H9 (cell line): ENCODE measurements at regions not wholly inside any gene's neighbourhood (a gene's known extent, or its start where the extent isn't known, plus 50 kb on each side); places are given as distances from the start of the nearest gene placed in this dataset.

Source experiments
- DNase-seq: peaks from one replicate; pipeline ENCODE4 v3.0.0-alpha.2; 2017
- H2AFZ ChIP-seq: one replicate; pipeline ENCODE4 v1.6.1; 2013; ENCODE audit warnings: mild to moderate bottlenecking, low read length, control low read depth, moderate library complexity
- H2AK5ac ChIP-seq: 2 replicates; pipeline ENCODE4 v1.6.1; 2013; ENCODE audit warnings: low read length, control low read depth, mixed read lengths; ENCODE audit not compliant: insufficient read length
- H2BK120ac ChIP-seq: one replicate; pipeline ENCODE4 v1.6.1; 2013; ENCODE audit warnings: low read depth, mild to moderate bottlenecking, low read length, control low read depth, inconsistent platforms; ENCODE audit not compliant: poor library complexity, severe bottlenecking
- H2BK12ac ChIP-seq: 2 replicates; pipeline ENCODE4 v1.6.1; 2013; ENCODE audit warnings: low read length, control low read depth, mixed read lengths, low read depth; ENCODE audit not compliant: insufficient read length
- H2BK15ac ChIP-seq: 2 replicates; pipeline ENCODE4 v1.6.1; 2013; ENCODE audit warnings: low read depth, low read length, control low read depth
- H2BK20ac ChIP-seq: one replicate; pipeline ENCODE4 v1.6.1; 2013; ENCODE audit warnings: low read depth, mild to moderate bottlenecking, low read length, control low read depth, inconsistent platforms; ENCODE audit not compliant: poor library complexity, severe bottlenecking
- H2BK5ac ChIP-seq: 2 replicates; pipeline ENCODE4 v1.6.1; 2013; ENCODE audit warnings: low read length, control low read depth, mixed read lengths; ENCODE audit not compliant: insufficient read length
- H3K14ac ChIP-seq: 2 replicates; pipeline ENCODE4 v1.6.1; 2013; ENCODE audit warnings: low read length, control low read depth; ENCODE audit not compliant: insufficient read depth
- H3K18ac ChIP-seq: 2 replicates; pipeline ENCODE4 v1.6.1; 2013; ENCODE audit warnings: low read depth, mild to moderate bottlenecking, mixed read lengths, low read length, control low read depth; ENCODE audit not compliant: insufficient read length
- H3K23ac ChIP-seq: 2 replicates; pipeline ENCODE4 v1.6.1; 2013; ENCODE audit warnings: low read length, control low read depth, mixed read lengths, low read depth; ENCODE audit not compliant: insufficient read length
- H3K23me2 ChIP-seq: 2 replicates; pipeline ENCODE4 v1.6.1; 2013; ENCODE audit warnings: low read depth, mild to moderate bottlenecking, mixed read lengths, low read length, control low read depth; ENCODE audit not compliant: insufficient read length, poor library complexity, severe bottlenecking
- H3K27ac ChIP-seq: 2 replicates; pipeline ENCODE4 v1.5.1; 2013; ENCODE audit warnings: low read length, control low read depth, mixed read lengths, low read depth; ENCODE audit not compliant: insufficient read length
- H3K27me3 ChIP-seq: 2 replicates; pipeline ENCODE4 v1.6.1; 2013; ENCODE audit warnings: low read length, control low read depth, inconsistent platforms; ENCODE audit not compliant: insufficient read depth
- H3K4ac ChIP-seq: 2 replicates; pipeline ENCODE4 v1.6.1; 2013; ENCODE audit warnings: low read depth, mild to moderate bottlenecking, control low read depth, inconsistent platforms, low read length, moderate library complexity
- H3K4me1 ChIP-seq: 2 replicates; pipeline ENCODE4 v1.6.1; 2013; ENCODE audit warnings: low read length, control low read depth, inconsistent platforms; ENCODE audit not compliant: insufficient read depth
- H3K4me2 ChIP-seq: 2 replicates; pipeline ENCODE4 v1.6.1; 2013; ENCODE audit warnings: low read length, control low read depth, mixed read lengths; ENCODE audit not compliant: insufficient read length, insufficient read depth
- H3K56ac ChIP-seq: 2 replicates; pipeline ENCODE4 v1.6.1; 2013; ENCODE audit warnings: low read depth, mild to moderate bottlenecking, mixed read lengths, low read length, control low read depth; ENCODE audit not compliant: insufficient read length
- H3K79me1 ChIP-seq: 2 replicates; pipeline ENCODE4 v1.6.1; 2013; ENCODE audit warnings: low read depth, mild to moderate bottlenecking, moderate library complexity, low read length, control low read depth, inconsistent platforms; ENCODE audit not compliant: insufficient read depth, poor library complexity, severe bottlenecking
- H3K79me2 ChIP-seq: 2 replicates; pipeline ENCODE4 v1.6.1; 2013; ENCODE audit warnings: low read length, control low read depth, inconsistent platforms; ENCODE audit not compliant: insufficient read depth
- H3K9ac ChIP-seq: 2 replicates; pipeline ENCODE4 v1.6.1; 2013; ENCODE audit warnings: low read length, control low read depth, mixed read lengths; ENCODE audit not compliant: insufficient read length; ENCODE audit errors: extremely low read depth
- H3K9me3 ChIP-seq: one replicate; pipeline ENCODE4 v1.6.1; 2013; ENCODE audit warnings: low read depth, low read length, inconsistent platforms; ENCODE audit not compliant: control insufficient read depth
- H3T11ph ChIP-seq: one replicate; pipeline ENCODE4 v1.6.1; 2013; ENCODE audit warnings: mild to moderate bottlenecking, low read length, control low read depth, inconsistent platforms
- H4K20me1 ChIP-seq: one replicate; pipeline ENCODE4 v1.6.1; 2013; ENCODE audit not compliant: control insufficient read depth, insufficient read length, insufficient read depth
- H4K5ac ChIP-seq: 2 replicates; pipeline ENCODE4 v1.6.1; 2013; ENCODE audit warnings: low read depth, mild to moderate bottlenecking, mixed read lengths, low read length, control low read depth; ENCODE audit not compliant: insufficient read length
- H4K8ac ChIP-seq: replicated peaks from 2 replicates; pipeline ENCODE4 v1.6.1; 2013; ENCODE audit warnings: low read length, control low read depth, mixed read lengths, low read depth; ENCODE audit not compliant: insufficient read length
- H4K91ac ChIP-seq: 2 replicates; pipeline ENCODE4 v1.6.1; 2013; ENCODE audit warnings: low read depth, mild to moderate bottlenecking, moderate library complexity, mixed read lengths, low read length, control low read depth; ENCODE audit not compliant: insufficient read length
- H3K27ac Mint-ChIP-seq, 3 experiments: 2 replicates in 2 of 3; 3 replicates in 1 of 3; pipeline ENCODE4 v1.8.0; 2020 to 2021; ENCODE audit warnings: mixed read lengths in 3 of 3, mild to moderate bottlenecking in 1 of 3, moderate library complexity in 1 of 3
- H3K27me3 Mint-ChIP-seq: 2 replicates; pipeline ENCODE4 v1.8.0; 2021; ENCODE audit warnings: low read depth, mild to moderate bottlenecking, moderate library complexity, mixed read lengths
- H3K36me3 Mint-ChIP-seq, 3 experiments: 2 replicates in 2 of 3; 3 replicates in 1 of 3; pipeline ENCODE4 v1.8.0; 2020 to 2021; ENCODE audit warnings: low read depth in 3 of 3, mixed read lengths in 3 of 3; ENCODE audit not compliant: insufficient read depth in 1 of 3
- H3K4me1 Mint-ChIP-seq, 2 experiments: 2 replicates each; pipeline ENCODE4 v1.8.0; 2020; ENCODE audit warnings: mixed read lengths in 2 of 2
- H3K4me3 Mint-ChIP-seq, 2 experiments: 2 replicates in 1 of 2; 3 replicates in 1 of 2; pipeline ENCODE4 v1.8.0; 2020 to 2021; ENCODE audit warnings: mild to moderate bottlenecking in 2 of 2, mixed read lengths in 2 of 2, moderate library complexity in 1 of 2
- H3K9me3 Mint-ChIP-seq, 2 experiments: 2 replicates in 1 of 2; 3 replicates in 1 of 2; pipeline ENCODE4 v1.8.0; 2020; ENCODE audit warnings: mild to moderate bottlenecking in 2 of 2, mixed read lengths in 2 of 2, moderate library complexity in 1 of 2
- CTCF ChIP-seq: fragments of 200-600 bp; sonication (generic); conservative IDR thresholded peaks from 3 replicates; pipeline ENCODE4 v1.8.0; 2021; ENCODE audit warnings: antibody characterized with exemption, mild to moderate bottlenecking
- WGBS: extraction: QIAGEN DNeasy Blood & Tissue Kit; methylation state at CpG from one replicate; pipeline ENCODE4 v1.1.7; 2013; ENCODE audit warnings: missing lambda C conversion rate, low lambda C conversion rate, mixed read lengths; ENCODE audit not compliant: insufficient read length; ENCODE audit errors: extremely low coverage; 5-methylcytosine and 5-hydroxymethylcytosine counted together

DNA sequence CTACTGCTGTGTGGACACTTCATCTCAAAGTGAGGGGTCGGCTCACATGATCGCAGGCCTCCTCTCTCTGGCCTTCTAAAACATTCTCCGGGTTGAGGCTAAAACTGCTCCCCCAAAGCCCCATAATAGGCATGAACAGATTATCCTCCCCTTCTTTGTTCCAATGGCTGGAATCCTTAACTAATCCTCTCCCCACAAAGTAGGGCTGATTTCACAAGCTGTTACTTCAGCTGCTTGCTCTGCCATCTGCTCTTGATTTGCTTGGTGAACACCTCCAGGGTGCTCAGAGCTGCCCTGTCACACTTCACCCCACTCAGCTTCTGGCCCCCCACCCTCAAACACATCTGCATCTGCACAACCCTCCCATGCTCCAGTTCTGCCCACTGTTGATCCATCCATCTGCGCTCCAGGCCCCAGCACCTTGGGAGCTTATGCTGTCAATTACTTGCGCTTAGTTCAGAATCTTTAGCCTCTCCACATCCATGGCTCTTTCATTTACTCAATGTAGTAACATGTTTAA is 173.1 kb upstream of the API5 start:
- H3K4me1 ChIP-seq: no peaks in the 10 kb centered on the region
- H3T11ph ChIP-seq: no peak overlapping the region
- H3K23me2 ChIP-seq: no peaks in the 10 kb centered on the region
- H2BK5ac ChIP-seq: no peak overlapping the region
- H2AK5ac ChIP-seq: no peak overlapping the region
- H3K27ac Mint-ChIP-seq: no peak overlapping the region
- no peak overlapping the region for H4K91ac ChIP-seq
- H3K36me3 Mint-ChIP-seq: peaks cover 0 to 3% (median 0%) of the 10 kb centered on the region in 3 experiments; a peak in 3 of 7 replicates
- no peaks in the 10 kb centered on the region for H3K9me3 ChIP-seq
- H3K79me1 ChIP-seq: no peaks in the 10 kb centered on the region
- H3K27me3 ChIP-seq: no peaks in the 10 kb centered on the region; the same call in 1 of the 2 replicates
- H4K8ac ChIP-seq: no peak overlapping the region
- H3K18ac ChIP-seq: no peak overlapping the region
- no peak overlapping the region for H3K23ac ChIP-seq
- H3K4me1 Mint-ChIP-seq: no peaks in the 10 kb centered on the region
- H3K9ac ChIP-seq: no peak overlapping the region
- H3K4ac ChIP-seq: no peak overlapping the region
- H3K79me2 ChIP-seq: no peaks in the 10 kb centered on the region; the same call in 1 of the 2 replicates
- H2BK12ac ChIP-seq: no peak overlapping the region
- no CpG with 5 or more reads among the region's 5 CpGs for WGBS
- no peak overlapping the region for H2BK15ac ChIP-seq
- no peak overlapping the region for H3K27ac ChIP-seq
- TF ChIP-seq CTCF: no peak
- peaks cover 2% of the 10 kb centered on the region; the same call in 1 of the 2 replicates for H3K27me3 Mint-ChIP-seq
- no peak overlapping the region for H2BK120ac ChIP-seq
- no peak overlapping the region for H2BK20ac ChIP-seq
- H3K56ac ChIP-seq: no peak overlapping the region
- no peak overlapping the region for H4K5ac ChIP-seq
- H3K4me3 Mint-ChIP-seq: no peak overlapping the region
- H3K14ac ChIP-seq: no peak overlapping the region
- H2AFZ ChIP-seq: no peak overlapping the region
- H3K9me3 Mint-ChIP-seq: peaks cover 3 to 6% of the 10 kb centered on the region in 2 experiments; a peak in 4 of 5 replicates
- no peak overlapping the region for H3K4me2 ChIP-seq
- no peak for DNase-seq
- H4K20me1 ChIP-seq: no peaks in the 10 kb centered on the region
